Lower lobe of right lung (tissue), 2 donors: ENCODE measurements at regions not wholly inside any gene's neighbourhood (a gene's known extent, or its start where the extent isn't known, plus 50 kb on each side); places are given as distances from the start of the nearest gene placed in this dataset.

Source experiments
- ATAC-seq, 2 donors: fragments of 200-7000 bp; cut with Tn5 transposase; one replicate each; pipeline ENCODE4 v1.9.1; 2020 to 2022; ENCODE audit warnings: mild to moderate bottlenecking in 2 of 2, moderate library complexity in 2 of 2
- DNase-seq: peaks from one replicate; pipeline ENCODE4 v3.0.0-alpha.2; 2020
- H3K27ac ChIP-seq: fragments of 200-600 bp; one replicate; pipeline ENCODE4 v1.8.0; 2022
- H3K27me3 ChIP-seq: fragments of 200-600 bp; one replicate; pipeline ENCODE4 v1.8.0; 2022; ENCODE audit warnings: low read depth
- H3K36me3 ChIP-seq: fragments of 200-600 bp; one replicate; pipeline ENCODE4 v1.8.0; 2022; ENCODE audit warnings: mild to moderate bottlenecking
- H3K4me1 ChIP-seq: fragments of 200-600 bp; one replicate; pipeline ENCODE4 v1.8.0; 2022
- H3K4me3 ChIP-seq: fragments of 200-600 bp; one replicate; pipeline ENCODE4 v1.8.0; 2022; ENCODE audit warnings: mild to moderate bottlenecking
- H3K9me3 ChIP-seq: fragments of 200-600 bp; one replicate; pipeline ENCODE4 v1.8.0; 2022
- intact Hi-C: fragments of 100-400 bp; cut with DNase I; formaldehyde crosslinking; loops from one replicate; pipeline ENCODE4 v1.11.0; 2022
- TF ChIP-seq, protein P1 (sequence below): fragments of 200-600 bp; IDR thresholded peaks from one replicate; pipeline ENCODE4 v1.8.0; 2022; ENCODE audit warnings: antibody characterized with exemption, mild to moderate bottlenecking
- donor health status: DM: no; HTN: yes; CAD: no; lungs with severe emphysema.

DNA sequence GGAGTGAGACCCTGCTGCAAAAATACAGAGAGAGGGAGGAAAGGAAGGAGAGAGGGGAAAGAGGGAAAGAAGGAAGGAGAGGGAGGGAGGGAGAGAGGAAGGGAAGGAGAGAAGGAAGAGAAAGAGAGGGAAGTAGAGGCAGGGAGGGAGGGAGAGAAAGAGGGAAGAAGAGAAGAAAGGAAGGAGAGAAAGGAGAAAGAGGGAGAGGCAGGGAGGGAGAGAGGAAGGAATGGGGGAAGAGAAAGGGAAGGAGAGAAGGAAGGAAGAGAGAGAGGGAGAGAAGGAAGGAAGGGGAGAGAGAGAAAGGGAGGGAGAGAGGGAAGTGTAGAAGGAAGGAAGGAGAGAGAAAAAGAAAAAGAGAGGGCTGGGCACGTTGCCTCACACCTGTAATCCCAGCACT is 121.7 kb downstream of the TMEM130 start:
- Histone ChIP-seq H3K4me3 (no peak overlapping the region), H3K4me1 (no peaks in the 10 kb centered on the region), H3K27me3 (peaks cover 7% of the 10 kb centered on the region), H3K36me3 (no peaks in the 10 kb centered on the region), H3K9me3 (no peaks in the 10 kb centered on the region), H3K27ac (no peak overlapping the region)
- TF ChIP-seq, protein P1, sequence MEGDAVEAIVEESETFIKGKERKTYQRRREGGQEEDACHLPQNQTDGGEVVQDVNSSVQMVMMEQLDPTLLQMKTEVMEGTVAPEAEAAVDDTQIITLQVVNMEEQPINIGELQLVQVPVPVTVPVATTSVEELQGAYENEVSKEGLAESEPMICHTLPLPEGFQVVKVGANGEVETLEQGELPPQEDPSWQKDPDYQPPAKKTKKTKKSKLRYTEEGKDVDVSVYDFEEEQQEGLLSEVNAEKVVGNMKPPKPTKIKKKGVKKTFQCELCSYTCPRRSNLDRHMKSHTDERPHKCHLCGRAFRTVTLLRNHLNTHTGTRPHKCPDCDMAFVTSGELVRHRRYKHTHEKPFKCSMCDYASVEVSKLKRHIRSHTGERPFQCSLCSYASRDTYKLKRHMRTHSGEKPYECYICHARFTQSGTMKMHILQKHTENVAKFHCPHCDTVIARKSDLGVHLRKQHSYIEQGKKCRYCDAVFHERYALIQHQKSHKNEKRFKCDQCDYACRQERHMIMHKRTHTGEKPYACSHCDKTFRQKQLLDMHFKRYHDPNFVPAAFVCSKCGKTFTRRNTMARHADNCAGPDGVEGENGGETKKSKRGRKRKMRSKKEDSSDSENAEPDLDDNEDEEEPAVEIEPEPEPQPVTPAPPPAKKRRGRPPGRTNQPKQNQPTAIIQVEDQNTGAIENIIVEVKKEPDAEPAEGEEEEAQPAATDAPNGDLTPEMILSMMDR, result no peak
- ATAC-seq, result no peak
- intact Hi-C loops, result loop anchor here (10.0 kb wide), 1 partner anchor 313 kb away; no protein-coding TSS in a partner anchor
- DNase-seq, result no peak

DNA sequence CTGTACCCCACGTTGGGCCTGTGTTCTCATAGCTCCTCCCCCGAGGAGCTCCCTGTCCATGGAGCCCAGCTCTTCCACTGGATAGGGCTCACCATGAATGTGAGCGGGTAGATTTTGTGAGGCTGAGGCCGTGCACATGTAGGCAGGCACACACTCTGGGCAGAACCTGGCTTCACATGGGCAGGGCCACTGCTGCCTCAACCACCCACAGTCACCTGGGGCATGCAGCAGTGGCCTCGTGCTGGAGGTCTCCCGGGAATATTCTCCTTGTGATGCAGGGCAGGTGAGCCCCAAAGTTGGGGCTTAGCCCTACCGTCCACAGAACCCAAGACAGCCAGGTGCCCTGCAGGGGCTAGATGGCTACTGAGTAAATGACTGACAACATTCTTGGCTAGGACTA is 116.6 kb downstream of the TMEM130 start:
- peaks cover 9% of the 10 kb centered on the region for H3K27me3 ChIP-seq
- no peak overlapping the region for H3K4me3 ChIP-seq
- intact Hi-C loops, result no loop called here
- no peaks in the 10 kb centered on the region for H3K36me3 ChIP-seq
- H3K27ac ChIP-seq, result no peak overlapping the region
- no peak for DNase-seq
- no peaks in the 10 kb centered on the region for H3K4me1 ChIP-seq
- TF ChIP-seq, protein P1, result no peak
- no peak for ATAC-seq
- H3K9me3 ChIP-seq, result no peaks in the 10 kb centered on the region

DNA sequence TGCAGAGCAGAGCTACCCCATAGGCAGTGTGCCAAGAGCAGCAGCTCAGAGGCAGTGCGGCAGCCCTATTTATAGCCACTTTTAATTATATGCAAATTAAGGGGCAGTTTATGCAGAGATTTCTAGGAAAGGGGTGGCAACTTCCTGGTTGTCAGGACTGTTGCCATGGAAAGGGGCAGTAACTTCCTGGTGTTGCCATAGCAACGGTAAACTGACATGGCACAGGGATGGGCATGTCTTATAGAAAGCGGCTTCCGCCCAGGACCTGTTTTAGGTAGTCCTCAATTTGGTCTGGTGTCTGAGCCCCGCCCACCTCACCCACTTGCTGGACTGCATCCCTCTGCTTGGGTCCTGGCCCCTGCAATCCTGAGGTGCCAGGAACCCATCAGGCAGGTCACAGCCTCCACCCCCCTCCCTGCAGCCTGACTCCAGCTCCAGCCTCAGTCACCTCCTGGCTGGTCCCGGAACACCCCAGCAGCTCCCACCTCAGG is 115.8 kb downstream of the TMEM130 start:
- no peak for DNase-seq
- Histone ChIP-seq H3K4me3 (no peak overlapping the region), H3K36me3 (no peaks in the 10 kb centered on the region), H3K9me3 (no peaks in the 10 kb centered on the region), H3K27ac (no peak overlapping the region), H3K27me3 (peaks cover 9% of the 10 kb centered on the region), H3K4me1 (no peaks in the 10 kb centered on the region)
- ATAC-seq, result no peak
- TF ChIP-seq, protein P1, result no peak
- intact Hi-C loops, result no loop called here

DNA sequence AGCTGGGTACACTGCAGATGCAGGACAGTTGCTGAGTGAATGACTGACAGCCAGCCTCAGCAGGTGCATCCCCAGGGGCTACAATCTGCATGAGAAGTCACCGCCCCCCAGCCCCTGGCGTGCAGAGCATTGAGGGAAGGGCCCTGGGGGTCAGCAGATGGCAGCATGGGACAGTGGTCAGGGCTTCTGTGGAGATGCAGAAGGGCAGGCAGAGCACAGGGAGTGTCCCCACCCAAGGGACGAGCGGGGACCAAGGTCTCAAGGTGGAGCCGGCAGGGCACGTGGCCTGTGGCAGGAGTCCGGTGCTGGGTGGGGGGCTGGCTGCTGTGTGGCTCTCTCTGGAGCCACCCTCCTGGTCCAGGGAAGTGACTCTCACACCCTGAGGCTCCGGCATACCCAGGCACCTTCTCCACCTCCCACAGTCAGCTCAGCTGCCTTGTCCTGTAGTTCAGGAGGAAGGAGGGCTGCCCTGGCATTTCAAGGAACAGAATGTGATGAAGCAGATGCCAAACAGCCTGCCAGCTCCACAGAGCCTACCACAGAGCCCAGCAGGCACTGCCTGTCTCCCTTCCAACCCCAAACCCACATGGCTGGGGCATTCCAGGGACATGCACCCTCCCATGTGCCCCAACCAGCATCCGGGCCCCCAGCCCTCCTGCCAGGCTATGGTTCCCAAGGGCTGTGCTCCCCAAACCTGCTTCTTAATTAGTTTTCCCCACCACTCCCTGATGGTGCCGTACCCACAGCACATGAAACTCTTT is 114.5 kb downstream of the TMEM130 start:
- H3K27me3 ChIP-seq, result peaks cover 12% of the 10 kb centered on the region
- H3K4me1 ChIP-seq, result no peaks in the 10 kb centered on the region
- intact Hi-C loops, result no loop called here
- H3K27ac ChIP-seq, result no peak overlapping the region
- DNase-seq, result no peak
- H3K9me3 ChIP-seq, result no peaks in the 10 kb centered on the region
- no peaks in the 10 kb centered on the region for H3K36me3 ChIP-seq
- TF ChIP-seq, protein P1, result no peak
- no peak overlapping the region for H3K4me3 ChIP-seq
- no peak for ATAC-seq

DNA sequence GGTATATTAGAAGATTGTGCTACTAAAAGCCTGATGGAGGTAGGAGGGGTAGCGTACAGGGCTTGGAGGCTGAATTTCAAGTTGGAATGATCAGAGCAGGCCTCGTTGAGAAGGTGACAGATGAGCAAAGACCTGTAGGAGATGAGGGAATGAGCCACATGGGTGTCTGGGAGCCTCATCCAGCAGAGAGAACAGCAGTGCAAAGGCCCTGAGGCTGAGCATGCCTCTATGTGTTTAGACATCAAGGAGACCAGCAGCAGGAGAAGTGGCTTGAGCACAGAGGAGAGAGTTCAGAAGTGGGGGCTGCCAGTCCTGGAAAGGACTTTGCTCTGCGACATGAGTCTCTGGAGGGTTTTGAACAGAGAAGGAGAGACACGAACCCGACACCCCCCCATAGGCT is 111.7 kb downstream of the TMEM130 start:
- Histone ChIP-seq H3K4me1 (no peaks in the 10 kb centered on the region), H3K27ac (no peak overlapping the region), H3K4me3 (no peak overlapping the region), H3K36me3 (no peaks in the 10 kb centered on the region), H3K9me3 (no peaks in the 10 kb centered on the region), H3K27me3 (peaks cover 18% of the 10 kb centered on the region)
- ATAC-seq (no peak), DNase-seq (no peak)
- intact Hi-C loops, result no loop called here
- TF ChIP-seq, protein P1, result no peak
